ENCODE measurements at regions not wholly inside any gene's neighbourhood (a gene's known extent, or its start where the extent isn't known, plus 50 kb on each side); places are given as distances from the start of the nearest gene placed in this dataset.

DNA sequence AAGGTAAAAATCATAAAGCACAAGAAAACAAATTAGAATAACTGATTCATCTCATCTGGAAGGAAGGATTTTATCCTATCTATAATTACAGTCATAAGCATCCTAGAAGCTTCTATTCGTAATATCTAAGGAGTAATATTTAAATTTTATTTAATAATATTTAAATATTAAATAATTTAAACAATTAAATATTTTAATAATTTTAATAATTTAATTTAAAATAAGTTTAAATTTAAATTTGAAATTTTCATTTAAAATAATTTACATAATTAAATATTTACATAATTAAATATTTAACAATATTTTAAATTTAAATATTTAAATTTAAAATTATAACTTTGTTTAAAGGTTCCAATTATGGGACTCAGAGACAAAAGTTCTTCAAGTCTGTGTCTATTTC is 127.5 kb upstream of the GK2 start:
- Mint-ChIP-seq H3K4me1 (no peaks in the 10 kb centered on the region), H3K27ac (no peak overlapping the region)

GRCh38 chr4:79528241-79528706 is 120.2 kb upstream of the GK2 start:
- no peaks in the 10 kb centered on the region for H3K9me3 Mint-ChIP-seq
- no peaks in the 10 kb centered on the region for H3K36me3 Mint-ChIP-seq
- ATAC-seq (no peak), DNase-seq (ENCODE audit: low spot score in 2 of 2) (no peak)
- H3K27ac Mint-ChIP-seq, result no peak overlapping the region
- H3K4me1 Mint-ChIP-seq, result no peaks in the 10 kb centered on the region
- H3K4me3 Mint-ChIP-seq, result no peak overlapping the region

More for the DNA sequence above, 127.5 kb upstream of the GK2 start:
- no peak overlapping the region for H3K4me3 Mint-ChIP-seq
- peaks cover 2% of the 10 kb centered on the region for H3K9me3 Mint-ChIP-seq
- H3K36me3 Mint-ChIP-seq, result no peaks in the 10 kb centered on the region
- no peak for DNase-seq (ENCODE audit: low spot score in 2 of 2)
- ATAC-seq, result no peak

DNA sequence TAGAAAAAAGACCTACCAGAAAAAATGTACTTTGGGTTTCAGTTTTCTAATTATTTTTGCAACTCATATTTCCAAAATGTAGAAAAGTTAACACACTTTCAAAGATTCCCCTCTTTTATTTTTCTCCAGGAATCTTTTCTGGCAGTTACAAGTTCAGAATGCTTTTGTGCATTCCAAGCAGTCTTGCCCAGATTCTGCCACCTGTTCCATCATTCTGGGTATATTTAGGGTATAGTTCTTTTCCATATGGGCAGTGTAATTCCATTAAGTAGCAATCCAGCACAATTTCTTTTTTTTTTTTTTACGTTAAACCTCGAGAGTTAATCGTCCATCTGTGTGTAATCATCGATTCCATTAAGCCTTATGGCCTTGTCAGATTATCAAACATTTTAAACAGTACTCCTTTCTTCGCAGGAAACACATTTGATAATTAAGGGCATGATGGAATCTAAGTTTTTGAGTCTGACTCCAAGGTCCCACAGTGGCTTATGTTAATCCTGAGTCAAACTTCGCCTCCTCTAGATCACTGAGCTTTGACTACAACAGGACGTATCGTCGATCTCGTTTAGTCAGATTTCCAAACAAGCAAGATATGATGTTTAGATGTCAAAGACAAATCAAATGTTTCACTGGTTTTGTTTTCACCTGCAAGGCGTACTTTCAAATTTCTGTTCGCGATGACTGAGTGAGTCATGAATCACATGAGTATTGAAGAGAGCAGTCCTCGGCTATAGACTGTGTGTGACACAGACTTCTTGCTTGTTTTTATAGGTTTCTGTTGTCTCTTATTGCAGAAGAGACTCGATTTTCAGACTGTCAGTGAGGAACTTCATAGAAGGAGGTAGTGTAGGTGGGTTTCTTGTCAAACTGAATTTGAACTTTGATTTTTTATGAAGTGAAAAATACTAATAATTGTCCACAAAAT is 118.9 kb upstream of the GK2 start:
- Mint-ChIP-seq H3K4me1 (no peaks in the 10 kb centered on the region), H3K27ac (no peak overlapping the region), H3K36me3 (no peaks in the 10 kb centered on the region), H3K9me3 (no peaks in the 10 kb centered on the region), H3K4me3 (no peak overlapping the region)
- ATAC-seq, result no peak
- no peak for DNase-seq (ENCODE audit: low spot score in 2 of 2)

- H3K4me1 Mint-ChIP-seq, result no peaks in the 10 kb centered on the region
- ATAC-seq, result no peak
- H3K4me3 Mint-ChIP-seq, result no peak overlapping the region
- H3K36me3 Mint-ChIP-seq, result no peaks in the 10 kb centered on the region
- H3K27ac Mint-ChIP-seq, result no peak overlapping the region
- H3K9me3 Mint-ChIP-seq, result peaks cover 5% of the 10 kb centered on the region
- no peak for DNase-seq (ENCODE audit: low spot score in 2 of 2)
These were observed 108.1 kb upstream of the GK2 start for GRCh38 chr4:79516114-79516513.

- no peaks in the 10 kb centered on the region for H3K36me3 Mint-ChIP-seq
- no peaks in the 10 kb centered on the region for H3K4me1 Mint-ChIP-seq
- DNase-seq (ENCODE audit: low spot score in 2 of 2) (no peak), ATAC-seq (no peak)
- no peak overlapping the region for H3K27ac Mint-ChIP-seq
- no peak overlapping the region for H3K4me3 Mint-ChIP-seq
- no peaks in the 10 kb centered on the region for H3K9me3 Mint-ChIP-seq
These were observed 106.7 kb upstream of the GK2 start for GRCh38 chr4:79514621-79515329.

DNA sequence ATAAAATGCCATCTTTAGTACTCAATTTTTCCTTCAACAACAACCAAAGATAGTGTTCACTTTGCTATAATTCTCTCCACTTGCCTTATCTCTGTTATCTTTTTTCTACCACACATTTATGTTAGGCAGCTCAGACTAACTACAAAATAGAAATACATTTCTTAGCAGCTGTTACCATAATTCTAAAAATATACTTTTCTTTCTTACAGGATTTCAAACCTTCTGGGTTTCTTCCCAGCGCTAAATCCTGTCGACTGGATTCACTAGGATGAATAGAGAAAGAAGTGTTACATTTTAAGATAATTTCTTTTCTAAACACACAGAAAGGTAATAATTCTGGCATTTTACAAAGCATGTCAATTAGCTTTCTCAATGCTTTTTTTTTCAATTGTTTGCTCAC is 105.5 kb upstream of the GK2 start:
- no peak for ATAC-seq
- no peaks in the 10 kb centered on the region for H3K36me3 Mint-ChIP-seq
- no peak for DNase-seq (ENCODE audit: low spot score in 2 of 2)
- H3K27ac Mint-ChIP-seq, result no peak overlapping the region
- H3K4me3 Mint-ChIP-seq, result no peak overlapping the region
- H3K9me3 Mint-ChIP-seq, result no peaks in the 10 kb centered on the region
- no peaks in the 10 kb centered on the region for H3K4me1 Mint-ChIP-seq

- H3K36me3 Mint-ChIP-seq, result no peaks in the 10 kb centered on the region
- H3K4me3 Mint-ChIP-seq, result no peak overlapping the region
- H3K27ac Mint-ChIP-seq, result no peak overlapping the region
- ATAC-seq, result no peak
- DNase-seq (ENCODE audit: low spot score in 2 of 2), result no peak
- no peaks in the 10 kb centered on the region for H3K4me1 Mint-ChIP-seq
- H3K9me3 Mint-ChIP-seq, result no peaks in the 10 kb centered on the region
These were observed 104.3 kb upstream of the GK2 start for GRCh38 chr4:79512363-79512762.

DNA sequence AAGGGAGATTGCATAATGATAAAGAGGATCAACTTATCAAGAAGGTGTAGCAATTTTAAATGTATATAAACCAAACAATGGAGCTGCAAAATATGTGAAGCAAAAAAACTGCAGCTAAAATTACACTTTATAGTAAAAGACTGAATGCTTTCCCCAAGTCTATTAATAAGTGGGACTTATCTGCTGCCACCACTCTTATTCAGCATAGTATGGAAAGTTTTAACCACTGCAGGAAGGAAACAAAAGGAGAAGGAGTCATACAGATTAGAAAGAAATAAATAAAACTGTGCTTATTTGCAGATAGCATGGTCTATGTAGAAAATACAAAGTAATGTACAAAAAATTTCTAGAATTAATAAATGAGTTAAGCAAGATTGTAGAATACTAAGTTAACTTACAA is 94.1 kb upstream of the GK2 start:
- no peaks in the 10 kb centered on the region for H3K9me3 Mint-ChIP-seq
- no peak overlapping the region for H3K4me3 Mint-ChIP-seq
- DNase-seq (ENCODE audit: low spot score in 2 of 2), result no peak
- H3K4me1 Mint-ChIP-seq, result no peaks in the 10 kb centered on the region
- H3K27ac Mint-ChIP-seq, result no peak overlapping the region
- no peak for ATAC-seq
- H3K36me3 Mint-ChIP-seq, result no peaks in the 10 kb centered on the region

GRCh38 chr4:79498282-79498681 is 90.3 kb upstream of the GK2 start:
- Mint-ChIP-seq H3K4me1 (no peaks in the 10 kb centered on the region), H3K36me3 (no peaks in the 10 kb centered on the region), H3K4me3 (no peak overlapping the region), H3K27ac (no peak overlapping the region), H3K9me3 (no peaks in the 10 kb centered on the region)
- ATAC-seq, result no peak
- DNase-seq (ENCODE audit: low spot score in 2 of 2), result no peak

GRCh38 chr4:79497001-79497400 is 89.0 kb upstream of the GK2 start:
- H3K4me1 Mint-ChIP-seq, result no peaks in the 10 kb centered on the region
- no peak overlapping the region for H3K27ac Mint-ChIP-seq
- peaks cover 4% of the 10 kb centered on the region for H3K9me3 Mint-ChIP-seq
- no peak for DNase-seq (ENCODE audit: low spot score in 2 of 2)
- H3K36me3 Mint-ChIP-seq, result no peaks in the 10 kb centered on the region
- no peak overlapping the region for H3K4me3 Mint-ChIP-seq
- no peak for ATAC-seq

DNA sequence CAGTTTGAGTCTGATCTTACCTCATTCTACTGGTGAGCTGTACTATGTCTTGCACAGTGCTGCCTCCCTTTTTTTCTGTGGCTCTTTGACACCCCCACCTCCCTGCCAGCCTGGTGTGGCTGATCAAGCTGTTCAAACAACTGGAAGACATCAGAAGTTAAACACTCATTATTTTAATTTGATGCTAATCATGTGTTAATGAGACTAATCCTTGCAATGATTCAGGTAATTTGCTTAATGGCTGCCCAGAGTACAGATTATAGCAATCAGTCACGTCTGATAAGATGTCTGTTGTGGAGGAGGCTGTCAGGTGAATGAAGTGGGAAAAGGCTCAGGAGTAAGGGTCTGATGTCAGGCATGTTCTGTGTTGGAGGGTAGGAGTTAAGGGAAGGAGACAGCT is 87.4 kb upstream of the GK2 start:
- Mint-ChIP-seq H3K9me3 (peaks cover 4% of the 10 kb centered on the region), H3K4me3 (no peak overlapping the region), H3K4me1 (no peaks in the 10 kb centered on the region), H3K36me3 (no peaks in the 10 kb centered on the region), H3K27ac (no peak overlapping the region)
- no peak for DNase-seq (ENCODE audit: low spot score in 2 of 2)
- no peak for ATAC-seq

DNA sequence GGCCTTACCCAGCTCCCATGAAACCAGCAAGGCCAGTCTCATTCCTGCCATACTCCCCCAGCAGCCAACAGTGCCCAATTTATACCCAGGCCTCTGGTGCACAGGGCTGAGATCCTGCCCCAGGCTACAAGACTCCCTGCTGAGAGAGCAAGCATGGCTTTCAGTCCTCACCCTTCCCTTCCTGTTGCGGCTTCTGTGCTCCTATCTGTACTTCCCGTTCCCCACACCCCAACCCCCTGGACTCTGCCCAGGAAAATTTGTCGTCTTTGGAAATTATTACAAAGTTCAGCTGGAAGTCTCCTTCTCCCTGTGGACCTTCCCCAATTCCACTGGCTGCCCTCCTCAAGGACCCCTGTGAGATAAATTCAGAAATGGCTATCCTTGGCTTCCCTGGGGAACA is 84.1 kb upstream of the GK2 start:
- Mint-ChIP-seq H3K4me1 (no peaks in the 10 kb centered on the region), H3K9me3 (peaks cover 4% of the 10 kb centered on the region)

DNA sequence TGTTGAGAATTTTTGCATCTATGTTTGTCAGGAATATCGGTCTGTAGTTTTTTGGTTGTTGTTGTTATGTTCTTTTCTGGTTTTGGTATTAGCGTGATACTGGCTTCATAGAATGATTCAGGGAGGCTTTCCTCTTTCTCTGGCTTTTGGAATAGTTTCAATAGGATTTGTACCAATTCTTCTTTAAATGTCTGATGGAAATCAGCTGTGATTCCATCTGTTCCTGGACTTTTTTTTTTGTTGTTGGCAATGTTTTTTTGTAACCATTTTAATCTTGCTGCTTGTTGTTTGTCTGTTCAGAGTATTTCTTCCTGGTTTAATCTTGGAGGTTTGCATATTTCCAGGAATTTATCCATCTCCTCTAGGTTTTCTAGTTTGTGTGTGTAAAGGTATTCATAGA is 81.5 kb upstream of the GK2 start:
- no peak for ATAC-seq

More for the DNA sequence above, 84.1 kb upstream of the GK2 start:
- no peak for ATAC-seq
- Mint-ChIP-seq H3K4me3 (no peak overlapping the region), H3K36me3 (no peaks in the 10 kb centered on the region), H3K27ac (no peak overlapping the region)
- DNase-seq (ENCODE audit: low spot score in 2 of 2), result no peak

GRCh38 chr4:79476196-79476595 is 68.2 kb upstream of the GK2 start:
- DNase-seq (ENCODE audit: low spot score in 2 of 2), result no peak
- Mint-ChIP-seq H3K27ac (no peak overlapping the region), H3K4me1 (no peaks in the 10 kb centered on the region), H3K4me3 (no peak overlapping the region), H3K9me3 (no peaks in the 10 kb centered on the region), H3K36me3 (no peaks in the 10 kb centered on the region)
- no peak for ATAC-seq

More for the DNA sequence above, 81.5 kb upstream of the GK2 start:
- H3K4me3 Mint-ChIP-seq, result no peak overlapping the region
- H3K9me3 Mint-ChIP-seq, result peaks cover 4% of the 10 kb centered on the region
- no peaks in the 10 kb centered on the region for H3K36me3 Mint-ChIP-seq
- no peak overlapping the region for H3K27ac Mint-ChIP-seq
- no peaks in the 10 kb centered on the region for H3K4me1 Mint-ChIP-seq
- DNase-seq (ENCODE audit: low spot score in 2 of 2), result no peak

DNA sequence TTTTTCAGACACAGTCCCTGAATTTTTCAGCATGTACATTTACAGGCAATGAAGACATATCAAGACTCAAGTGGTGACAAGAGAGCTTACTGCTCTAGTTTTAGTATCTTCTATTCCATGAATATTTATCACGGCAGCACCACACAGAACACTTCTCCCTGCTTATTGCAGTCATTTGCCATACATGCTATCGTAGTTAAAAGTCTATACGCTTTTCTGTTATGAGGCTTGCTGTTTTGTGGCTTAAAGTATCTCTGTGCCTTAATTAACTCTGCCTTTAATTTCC is 65.4 kb upstream of the GK2 start:
- Mint-ChIP-seq H3K4me1 (no peaks in the 10 kb centered on the region), H3K4me3 (no peak overlapping the region), H3K9me3 (no peaks in the 10 kb centered on the region)

More for the DNA sequence above, 65.4 kb upstream of the GK2 start:
- H3K36me3 Mint-ChIP-seq, result no peaks in the 10 kb centered on the region
- DNase-seq (ENCODE audit: low spot score in 2 of 2), result no peak
- ATAC-seq, result no peak
- no peak overlapping the region for H3K27ac Mint-ChIP-seq

All from stimulated activated effector memory CD8-positive, alpha-beta T cell treated with anti-CD3 and anti-CD28 coated beads, Interleukin-12 subunit alpha, Interleukin-12 subunit beta, amount 100 ng/mL, for 72 hours (primary cell).